ENCODE measurements at regions not wholly inside any gene's neighbourhood (a gene's known extent, or its start where the extent isn't known, plus 50 kb on each side); places are given as distances from the start of the nearest gene placed in this dataset.

- no peak overlapping the region for H3K4me2 ChIP-seq (ENCODE audit: low read depth, low read length, poor library complexity, severe bottlenecking)
- H3K79me2 ChIP-seq (ENCODE audit: insufficient read depth, low read length) = no peaks in the 10 kb centered on the region
- H3K36me3 ChIP-seq (ENCODE audit: insufficient read depth, low read length) = no peaks in the 10 kb centered on the region
- no peaks in the 10 kb centered on the region; the same call in 1 of the 2 replicates for H3K9me3 ChIP-seq (ENCODE audit: insufficient read depth, low read depth, low read length)
- no peaks in the 10 kb centered on the region for H3K27me3 ChIP-seq (ENCODE audit: insufficient read depth, low read length, poor library complexity, severe bottlenecking)
- no peak overlapping the region for H3K9ac ChIP-seq (ENCODE audit: low read depth, low read length, poor library complexity, severe bottlenecking)
- H3K4me3 ChIP-seq (ENCODE audit: low read length, poor library complexity, severe bottlenecking) = no peak overlapping the region
- no peak overlapping the region for H2AFZ ChIP-seq (ENCODE audit: low read length)
- TF ChIP-seq, protein P1, sequence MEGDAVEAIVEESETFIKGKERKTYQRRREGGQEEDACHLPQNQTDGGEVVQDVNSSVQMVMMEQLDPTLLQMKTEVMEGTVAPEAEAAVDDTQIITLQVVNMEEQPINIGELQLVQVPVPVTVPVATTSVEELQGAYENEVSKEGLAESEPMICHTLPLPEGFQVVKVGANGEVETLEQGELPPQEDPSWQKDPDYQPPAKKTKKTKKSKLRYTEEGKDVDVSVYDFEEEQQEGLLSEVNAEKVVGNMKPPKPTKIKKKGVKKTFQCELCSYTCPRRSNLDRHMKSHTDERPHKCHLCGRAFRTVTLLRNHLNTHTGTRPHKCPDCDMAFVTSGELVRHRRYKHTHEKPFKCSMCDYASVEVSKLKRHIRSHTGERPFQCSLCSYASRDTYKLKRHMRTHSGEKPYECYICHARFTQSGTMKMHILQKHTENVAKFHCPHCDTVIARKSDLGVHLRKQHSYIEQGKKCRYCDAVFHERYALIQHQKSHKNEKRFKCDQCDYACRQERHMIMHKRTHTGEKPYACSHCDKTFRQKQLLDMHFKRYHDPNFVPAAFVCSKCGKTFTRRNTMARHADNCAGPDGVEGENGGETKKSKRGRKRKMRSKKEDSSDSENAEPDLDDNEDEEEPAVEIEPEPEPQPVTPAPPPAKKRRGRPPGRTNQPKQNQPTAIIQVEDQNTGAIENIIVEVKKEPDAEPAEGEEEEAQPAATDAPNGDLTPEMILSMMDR (conservative IDR thresholded peaks at IDR 0.05; ENCODE audit: low read length) = no peak
- TF ChIP-seq EZH2phosphoT487 (IDR thresholded peaks at IDR 0.05; ENCODE audit: borderline replicate concordance) = no peak
- no peaks in the 10 kb centered on the region for H3K9me2 ChIP-seq (replicated peaks; ENCODE audit: low read depth, low read length)
- no peaks in the 10 kb centered on the region for H4K20me1 ChIP-seq (ENCODE audit: insufficient read depth, low read length, poor library complexity, severe bottlenecking)
- no peaks in the 10 kb centered on the region for H3F3A ChIP-seq (ENCODE audit: low read depth)
- H3K4me1 ChIP-seq (ENCODE audit: insufficient read depth, low read length, poor library complexity, severe bottlenecking) = no peaks in the 10 kb centered on the region
These were observed 188.2 kb downstream of the TEX36 start for GRCh38 chr10:125494651-125495239.

- Histone ChIP-seq H2AFZ (ENCODE audit: low read length) (no peak overlapping the region), H3K79me2 (ENCODE audit: insufficient read depth, low read length) (no peaks in the 10 kb centered on the region), H3K4me3 (ENCODE audit: low read length, poor library complexity, severe bottlenecking) (no peak overlapping the region), H3K9me3 (ENCODE audit: insufficient read depth, low read depth, low read length) (no peaks in the 10 kb centered on the region; the same call in 1 of the 2 replicates), H4K20me1 (ENCODE audit: insufficient read depth, low read length, poor library complexity, severe bottlenecking) (no peaks in the 10 kb centered on the region), H3K4me1 (ENCODE audit: insufficient read depth, low read length, poor library complexity, severe bottlenecking) (no peaks in the 10 kb centered on the region), H3K27me3 (ENCODE audit: insufficient read depth, low read length, poor library complexity, severe bottlenecking) (no peaks in the 10 kb centered on the region), H3K9ac (ENCODE audit: low read depth, low read length, poor library complexity, severe bottlenecking) (no peak overlapping the region), H3K9me2 (replicated peaks; ENCODE audit: low read depth, low read length) (no peaks in the 10 kb centered on the region), H3K36me3 (ENCODE audit: insufficient read depth, low read length) (no peaks in the 10 kb centered on the region), H3F3A (ENCODE audit: low read depth) (no peaks in the 10 kb centered on the region), H3K4me2 (ENCODE audit: low read depth, low read length, poor library complexity, severe bottlenecking) (no peak overlapping the region)
- TF ChIP-seq, protein P1 (conservative IDR thresholded peaks at IDR 0.05; ENCODE audit: low read length) = no peak
- TF ChIP-seq EZH2phosphoT487 (IDR thresholded peaks at IDR 0.05; ENCODE audit: borderline replicate concordance) = no peak
These were observed 191.6 kb downstream of the TEX36 start for GRCh38 chr10:125491381-125491780.

GRCh38 chr10:125489731-125490130 is 193.2 kb downstream of the TEX36 start:
- H3K27me3 ChIP-seq (ENCODE audit: insufficient read depth, low read length, poor library complexity, severe bottlenecking) = no peaks in the 10 kb centered on the region
- TF ChIP-seq EZH2phosphoT487 (IDR thresholded peaks at IDR 0.05; ENCODE audit: borderline replicate concordance) = no peak
- TF ChIP-seq, protein P1 (conservative IDR thresholded peaks at IDR 0.05; ENCODE audit: low read length) = no peak
- H3F3A ChIP-seq (ENCODE audit: low read depth) = no peaks in the 10 kb centered on the region
- no peaks in the 10 kb centered on the region for H4K20me1 ChIP-seq (ENCODE audit: insufficient read depth, low read length, poor library complexity, severe bottlenecking)
- H3K9me3 ChIP-seq (ENCODE audit: insufficient read depth, low read depth, low read length) = no peaks in the 10 kb centered on the region
- H3K4me2 ChIP-seq (ENCODE audit: low read depth, low read length, poor library complexity, severe bottlenecking) = no peak overlapping the region
- H3K79me2 ChIP-seq (ENCODE audit: insufficient read depth, low read length) = no peaks in the 10 kb centered on the region
- no peaks in the 10 kb centered on the region for H3K4me1 ChIP-seq (ENCODE audit: insufficient read depth, low read length, poor library complexity, severe bottlenecking)
- H2AFZ ChIP-seq (ENCODE audit: low read length) = no peak overlapping the region
- H3K9ac ChIP-seq (ENCODE audit: low read depth, low read length, poor library complexity, severe bottlenecking) = no peak overlapping the region
- H3K9me2 ChIP-seq (replicated peaks; ENCODE audit: low read depth, low read length) = no peaks in the 10 kb centered on the region
- H3K36me3 ChIP-seq (ENCODE audit: insufficient read depth, low read length) = no peaks in the 10 kb centered on the region
- no peak overlapping the region for H3K4me3 ChIP-seq (ENCODE audit: low read length, poor library complexity, severe bottlenecking)
